ENCODE measurements at regions not wholly inside any gene's neighbourhood (a gene's known extent, or its start where the extent isn't known, plus 50 kb on each side); places are given as distances from the start of the nearest gene placed in this dataset.

DNA sequence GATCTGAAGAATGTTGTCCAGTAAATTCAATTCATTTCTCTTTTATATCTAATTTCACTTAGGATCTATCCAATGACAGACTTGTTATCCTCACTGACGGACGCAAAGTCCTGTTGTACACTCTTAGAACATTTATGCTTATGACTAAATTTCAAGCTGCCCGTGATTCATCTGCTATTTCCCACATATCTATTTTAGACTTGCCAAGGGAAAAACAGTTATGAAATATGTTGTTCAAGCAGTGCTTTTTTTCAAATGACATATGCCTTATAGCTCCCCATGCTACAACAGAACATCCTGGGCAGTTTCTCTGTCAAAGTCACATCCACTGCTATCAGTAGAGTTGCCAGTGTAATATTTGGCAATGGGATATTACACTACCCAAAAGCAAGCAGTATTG, 94.2 kb upstream of the CBLN2 start:
- H3K4me3 ChIP-seq (ENCODE audit: low read depth, low read length), result no peak overlapping the region
- H4K12ac ChIP-seq (ENCODE audit: low read depth, low read length), result no peak overlapping the region
- no peak overlapping the region for H2AFZ ChIP-seq (ENCODE audit: insufficient read depth, low read length, poor library complexity)
- no peak overlapping the region for H2BK5ac ChIP-seq (ENCODE audit: low read depth, low read length, poor library complexity)
- peaks cover 2% of the 10 kb centered on the region for H3K79me1 ChIP-seq (ENCODE audit: low read length)
- no peak overlapping the region for H3K14ac ChIP-seq (ENCODE audit: low read length)
- no peak overlapping the region for H2BK12ac ChIP-seq (ENCODE audit: low read length)
- H3K4me2 ChIP-seq (ENCODE audit: low read length), result no peak overlapping the region
- no peak overlapping the region for H3K9ac ChIP-seq (ENCODE audit: low read length)
- no peaks in the 10 kb centered on the region for H3K9me3 ChIP-seq (ENCODE audit: insufficient read depth, low read depth, low read length)
- no CpG with 5 or more reads among the region's 3 CpGs for WGBS (ENCODE audit: extremely low coverage, insufficient coverage, insufficient read length)
- H4K8ac ChIP-seq (ENCODE audit: low read depth, low read length), result no peak overlapping the region
- H3K4me1 ChIP-seq (ENCODE audit: control insufficient read depth in 1 of 2, insufficient read depth in 2 of 2, low read length in 2 of 2), result no peaks in the 10 kb centered on the region
- no peaks in the 10 kb centered on the region for H3K27me3 ChIP-seq (ENCODE audit: insufficient read depth, low read length)
- DNase-seq, result no peak
- no peak overlapping the region for H2AK5ac ChIP-seq (ENCODE audit: low read length)
- H3K18ac ChIP-seq (ENCODE audit: low read length), result no peak overlapping the region
- no peak overlapping the region for H3K27ac ChIP-seq (ENCODE audit: low read depth, low read length)
- H3K4ac ChIP-seq (ENCODE audit: low read depth, low read length), result no peak overlapping the region
- H4K91ac ChIP-seq (ENCODE audit: low read depth, low read length), result no peak overlapping the region
- no peaks in the 10 kb centered on the region for H3K36me3 ChIP-seq (ENCODE audit: control insufficient read depth in 1 of 2, insufficient read depth in 2 of 2, low read length in 2 of 2)
- no peaks in the 10 kb centered on the region for H3K79me2 ChIP-seq (ENCODE audit: control insufficient read depth, insufficient read depth, low read length, poor library complexity)
- no peak overlapping the region for H2BK120ac ChIP-seq (ENCODE audit: insufficient read depth, low read length, poor library complexity)
- no peak overlapping the region for H3K23ac ChIP-seq (ENCODE audit: low read length)

DNA sequence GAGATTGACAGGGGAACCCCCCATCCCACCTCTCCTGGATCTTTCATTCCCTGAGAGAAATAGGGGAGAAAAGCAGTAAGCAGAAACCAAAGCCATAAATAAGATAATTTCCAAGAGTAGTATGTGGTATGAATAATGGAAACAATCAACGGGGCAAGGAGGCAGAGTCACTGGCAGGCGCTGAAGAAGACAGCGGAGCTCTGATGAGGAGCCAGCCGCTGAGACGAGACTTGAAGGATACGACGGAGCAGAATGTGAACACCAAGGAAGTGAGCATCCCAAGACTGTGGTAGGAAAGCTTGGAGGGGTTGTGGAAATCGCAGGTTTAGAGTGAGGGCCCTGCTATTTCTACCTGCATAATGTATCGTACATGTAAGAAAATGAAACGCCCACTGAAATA, 93.6 kb upstream of the CBLN2 start:
- H3K36me3 ChIP-seq (ENCODE audit: control insufficient read depth in 1 of 2, insufficient read depth in 2 of 2, low read length in 2 of 2), result no peaks in the 10 kb centered on the region
- H3K23ac ChIP-seq (ENCODE audit: low read length), result no peak overlapping the region
- H3K18ac ChIP-seq (ENCODE audit: low read length), result no peak overlapping the region
- no peak overlapping the region for H2BK5ac ChIP-seq (ENCODE audit: low read depth, low read length, poor library complexity)
- no peak overlapping the region for H3K27ac ChIP-seq (ENCODE audit: low read depth, low read length)
- H3K9me3 ChIP-seq (ENCODE audit: insufficient read depth, low read depth, low read length), result no peaks in the 10 kb centered on the region
- no CpG with 5 or more reads among the region's 10 CpGs for WGBS (ENCODE audit: extremely low coverage, insufficient coverage, insufficient read length)
- H3K4ac ChIP-seq (ENCODE audit: low read depth, low read length), result no peak overlapping the region
- H2AK5ac ChIP-seq (ENCODE audit: low read length), result no peak overlapping the region
- no peak overlapping the region for H3K14ac ChIP-seq (ENCODE audit: low read length)
- H2BK12ac ChIP-seq (ENCODE audit: low read length), result no peak overlapping the region
- no peaks in the 10 kb centered on the region for H3K27me3 ChIP-seq (ENCODE audit: insufficient read depth, low read length)
- no peaks in the 10 kb centered on the region for H3K4me1 ChIP-seq (ENCODE audit: control insufficient read depth in 1 of 2, insufficient read depth in 2 of 2, low read length in 2 of 2)
- no peak for DNase-seq
- no peak overlapping the region for H4K8ac ChIP-seq (ENCODE audit: low read depth, low read length)
- H2AFZ ChIP-seq (ENCODE audit: insufficient read depth, low read length, poor library complexity), result no peak overlapping the region
- peaks cover 2% of the 10 kb centered on the region for H3K79me1 ChIP-seq (ENCODE audit: low read length)
- no peak overlapping the region for H3K4me2 ChIP-seq (ENCODE audit: low read length)
- H3K4me3 ChIP-seq (ENCODE audit: low read depth, low read length), result no peak overlapping the region
- no peak overlapping the region for H2BK120ac ChIP-seq (ENCODE audit: insufficient read depth, low read length, poor library complexity)
- no peak overlapping the region for H4K91ac ChIP-seq (ENCODE audit: low read depth, low read length)
- no peak overlapping the region for H3K9ac ChIP-seq (ENCODE audit: low read length)
- no peak overlapping the region for H4K12ac ChIP-seq (ENCODE audit: low read depth, low read length)
- no peaks in the 10 kb centered on the region for H3K79me2 ChIP-seq (ENCODE audit: control insufficient read depth, insufficient read depth, low read length, poor library complexity)

DNA sequence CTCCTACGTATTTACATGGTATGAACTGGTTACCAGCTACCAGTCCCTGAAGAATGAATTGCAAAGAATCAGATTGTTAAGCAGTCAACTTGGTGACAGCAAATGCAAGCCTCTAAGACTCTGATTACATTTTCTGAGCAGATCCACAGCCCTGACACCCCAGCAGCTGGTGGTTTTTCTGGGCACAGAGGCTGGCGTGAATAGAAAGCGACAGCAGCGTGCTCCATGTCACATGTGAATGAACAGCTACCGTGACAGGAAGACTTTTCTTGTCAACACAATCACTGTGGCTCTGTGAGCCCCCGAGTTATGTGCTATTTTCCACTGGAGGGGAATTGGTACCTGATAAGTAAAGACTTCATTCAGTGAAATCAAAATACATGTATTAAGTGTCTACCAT, 93.2 kb upstream of the CBLN2 start:
- H3K79me2 ChIP-seq (ENCODE audit: control insufficient read depth, insufficient read depth, low read length, poor library complexity), result no peaks in the 10 kb centered on the region
- no peak overlapping the region for H3K18ac ChIP-seq (ENCODE audit: low read length)
- no peak overlapping the region for H3K23ac ChIP-seq (ENCODE audit: low read length)
- no peak overlapping the region for H2AFZ ChIP-seq (ENCODE audit: insufficient read depth, low read length, poor library complexity)
- no peaks in the 10 kb centered on the region for H3K9me3 ChIP-seq (ENCODE audit: insufficient read depth, low read depth, low read length)
- H3K14ac ChIP-seq (ENCODE audit: low read length), result no peak overlapping the region
- H3K9ac ChIP-seq (ENCODE audit: low read length), result no peak overlapping the region
- peaks cover 2% of the 10 kb centered on the region for H3K79me1 ChIP-seq (ENCODE audit: low read length)
- no CpG with 5 or more reads among the region's 6 CpGs for WGBS (ENCODE audit: extremely low coverage, insufficient coverage, insufficient read length)
- no peaks in the 10 kb centered on the region for H3K36me3 ChIP-seq (ENCODE audit: control insufficient read depth in 1 of 2, insufficient read depth in 2 of 2, low read length in 2 of 2)
- no peak overlapping the region for H3K4me3 ChIP-seq (ENCODE audit: low read depth, low read length)
- H4K91ac ChIP-seq (ENCODE audit: low read depth, low read length), result no peak overlapping the region
- no peak overlapping the region for H3K4me2 ChIP-seq (ENCODE audit: low read length)
- H3K4me1 ChIP-seq (ENCODE audit: control insufficient read depth in 1 of 2, insufficient read depth in 2 of 2, low read length in 2 of 2), result no peaks in the 10 kb centered on the region
- H2AK5ac ChIP-seq (ENCODE audit: low read length), result no peak overlapping the region
- H3K27me3 ChIP-seq (ENCODE audit: insufficient read depth, low read length), result no peaks in the 10 kb centered on the region
- H4K8ac ChIP-seq (ENCODE audit: low read depth, low read length), result no peak overlapping the region
- no peak overlapping the region for H4K12ac ChIP-seq (ENCODE audit: low read depth, low read length)
- no peak overlapping the region for H3K27ac ChIP-seq (ENCODE audit: low read depth, low read length)
- DNase-seq, result no peak
- H2BK120ac ChIP-seq (ENCODE audit: insufficient read depth, low read length, poor library complexity), result no peak overlapping the region
- H2BK12ac ChIP-seq (ENCODE audit: low read length), result no peak overlapping the region
- no peak overlapping the region for H2BK5ac ChIP-seq (ENCODE audit: low read depth, low read length, poor library complexity)
- H3K4ac ChIP-seq (ENCODE audit: low read depth, low read length), result no peak overlapping the region

- Histone ChIP-seq H2BK5ac (ENCODE audit: low read depth, low read length, poor library complexity) (no peak overlapping the region), H3K18ac (ENCODE audit: low read length) (no peak overlapping the region), H3K36me3 (ENCODE audit: control insufficient read depth in 1 of 2, insufficient read depth in 2 of 2, low read length in 2 of 2) (no peaks in the 10 kb centered on the region), H3K4me1 (ENCODE audit: control insufficient read depth in 1 of 2, insufficient read depth in 2 of 2, low read length in 2 of 2) (no peaks in the 10 kb centered on the region), H4K8ac (ENCODE audit: low read depth, low read length) (no peak overlapping the region), H3K79me2 (ENCODE audit: control insufficient read depth, insufficient read depth, low read length, poor library complexity) (no peaks in the 10 kb centered on the region), H3K79me1 (ENCODE audit: low read length) (no peaks in the 10 kb centered on the region), H2BK120ac (ENCODE audit: insufficient read depth, low read length, poor library complexity) (no peak overlapping the region), H2AK5ac (ENCODE audit: low read length) (no peak overlapping the region), H4K12ac (ENCODE audit: low read depth, low read length) (no peak overlapping the region), H3K27me3 (ENCODE audit: insufficient read depth, low read length) (no peaks in the 10 kb centered on the region), H3K4me2 (ENCODE audit: low read length) (no peak overlapping the region), H4K91ac (ENCODE audit: low read depth, low read length) (no peak overlapping the region), H3K23ac (ENCODE audit: low read length) (no peak overlapping the region), H2AFZ (ENCODE audit: insufficient read depth, low read length, poor library complexity) (no peak overlapping the region), H3K27ac (ENCODE audit: low read depth, low read length) (no peak overlapping the region), H2BK12ac (ENCODE audit: low read length) (no peak overlapping the region), H3K9me3 (ENCODE audit: insufficient read depth, low read depth, low read length) (no peaks in the 10 kb centered on the region), H3K9ac (ENCODE audit: low read length) (no peak overlapping the region), H3K14ac (ENCODE audit: low read length) (no peak overlapping the region), H3K4ac (ENCODE audit: low read depth, low read length) (no peak overlapping the region), H3K4me3 (ENCODE audit: low read depth, low read length) (no peak overlapping the region)
- no peak for DNase-seq
These were observed 92.5 kb upstream of the CBLN2 start for GRCh38 chr18:72636611-72637010.

GRCh38 chr18:72634500-72634899, 90.4 kb upstream of the CBLN2 start:
- Histone ChIP-seq H3K9me3 (ENCODE audit: insufficient read depth, low read depth, low read length) (no peaks in the 10 kb centered on the region), H3K23ac (ENCODE audit: low read length) (no peak overlapping the region), H3K36me3 (ENCODE audit: control insufficient read depth in 1 of 2, insufficient read depth in 2 of 2, low read length in 2 of 2) (no peaks in the 10 kb centered on the region), H3K27me3 (ENCODE audit: insufficient read depth, low read length) (no peaks in the 10 kb centered on the region), H3K4me3 (ENCODE audit: low read depth, low read length) (no peak overlapping the region), H4K91ac (ENCODE audit: low read depth, low read length) (no peak overlapping the region), H4K12ac (ENCODE audit: low read depth, low read length) (no peak overlapping the region), H3K18ac (ENCODE audit: low read length) (no peak overlapping the region), H3K4me1 (ENCODE audit: control insufficient read depth in 1 of 2, insufficient read depth in 2 of 2, low read length in 2 of 2) (no peaks in the 10 kb centered on the region), H3K4me2 (ENCODE audit: low read length) (no peak overlapping the region), H3K27ac (ENCODE audit: low read depth, low read length) (no peak overlapping the region), H3K14ac (ENCODE audit: low read length) (no peak overlapping the region), H2BK120ac (ENCODE audit: insufficient read depth, low read length, poor library complexity) (no peak overlapping the region), H2BK12ac (ENCODE audit: low read length) (no peak overlapping the region), H2BK5ac (ENCODE audit: low read depth, low read length, poor library complexity) (no peak overlapping the region), H3K4ac (ENCODE audit: low read depth, low read length) (no peak overlapping the region), H2AK5ac (ENCODE audit: low read length) (no peak overlapping the region), H3K9ac (ENCODE audit: low read length) (no peak overlapping the region), H3K79me2 (ENCODE audit: control insufficient read depth, insufficient read depth, low read length, poor library complexity) (no peaks in the 10 kb centered on the region), H3K79me1 (ENCODE audit: low read length) (no peaks in the 10 kb centered on the region), H4K8ac (ENCODE audit: low read depth, low read length) (no peak overlapping the region), H2AFZ (ENCODE audit: insufficient read depth, low read length, poor library complexity) (no peak overlapping the region)
- no peak for DNase-seq
- no CpG with 5 or more reads among the region's 2 CpGs for WGBS (ENCODE audit: extremely low coverage, insufficient coverage, insufficient read length)

Data from trophoblast cell (in vitro differentiated cells and primary cell).